A172 (cell line): ENCODE measurements at regions not wholly inside any gene's neighbourhood (a gene's known extent, or its start where the extent isn't known, plus 50 kb on each side); places are given as distances from the start of the nearest gene placed in this dataset.

Experiments
- DNase-seq: peaks from one replicate; pipeline ENCODE4 v3.0.0-alpha.2; 2015; ENCODE audit warnings: low spot score

- no peak for DNase-seq
Measured at GRCh38 chr5:51908215-51908614, 525.0 kb downstream of the ISL1 start.

- no peak for DNase-seq
Measured at GRCh38 chr5:51944500-51945125, 561.4 kb downstream of the ISL1 start.

GRCh38 chr5:51958473-51958872 is 575.2 kb downstream of the ISL1 start:
- no peak for DNase-seq

- DNase-seq = no peak
Measured at GRCh38 chr5:51960617-51961121, 577.4 kb downstream of the ISL1 start.

- DNase-seq = no peak
Measured at GRCh38 chr5:51961154-51961562, 577.9 kb downstream of the ISL1 start.

DNA sequence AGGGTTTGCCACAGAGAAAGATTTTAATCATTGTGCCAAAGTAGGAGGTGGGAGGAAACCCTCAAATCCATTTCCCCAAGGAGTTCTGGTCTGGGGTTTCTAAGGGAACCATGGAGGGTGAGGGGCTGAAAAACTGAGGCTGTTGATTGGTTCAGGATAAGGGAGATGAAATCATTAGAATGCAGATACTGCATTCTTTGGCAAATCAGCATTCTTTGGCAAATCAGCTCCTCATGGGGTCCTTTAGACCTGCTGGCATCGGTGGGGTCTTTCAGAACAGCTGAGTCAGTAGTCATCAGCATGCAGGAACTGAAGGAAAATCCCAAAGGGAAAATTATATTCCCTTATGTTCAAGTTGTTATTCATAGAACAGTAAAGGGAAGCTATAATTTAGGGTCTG is 585.5 kb downstream of the ISL1 start:
- DNase-seq = no peak

DNA sequence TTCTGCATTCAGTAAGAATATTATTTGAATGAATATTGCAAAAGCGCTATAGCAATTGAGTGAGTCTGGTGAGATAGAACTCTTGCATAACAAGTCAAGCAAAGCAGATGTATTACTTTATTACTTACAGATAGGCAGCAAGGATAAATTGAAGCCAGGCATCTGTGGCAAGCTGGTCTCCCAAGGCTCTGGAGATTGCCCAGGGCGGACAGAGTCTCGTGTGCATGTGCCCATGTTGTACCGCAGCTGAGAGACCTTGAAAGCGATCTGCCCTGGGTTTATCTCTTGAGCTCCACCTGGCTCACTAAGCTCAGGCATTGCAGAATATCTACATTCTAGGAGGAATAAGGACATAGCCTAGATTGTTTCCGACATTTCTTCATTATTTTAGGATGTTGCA is 591.6 kb downstream of the ISL1 start:
- no peak for DNase-seq

- DNase-seq = no peak
Measured at GRCh38 chr5:51977014-51977413, 593.8 kb downstream of the ISL1 start.

DNA sequence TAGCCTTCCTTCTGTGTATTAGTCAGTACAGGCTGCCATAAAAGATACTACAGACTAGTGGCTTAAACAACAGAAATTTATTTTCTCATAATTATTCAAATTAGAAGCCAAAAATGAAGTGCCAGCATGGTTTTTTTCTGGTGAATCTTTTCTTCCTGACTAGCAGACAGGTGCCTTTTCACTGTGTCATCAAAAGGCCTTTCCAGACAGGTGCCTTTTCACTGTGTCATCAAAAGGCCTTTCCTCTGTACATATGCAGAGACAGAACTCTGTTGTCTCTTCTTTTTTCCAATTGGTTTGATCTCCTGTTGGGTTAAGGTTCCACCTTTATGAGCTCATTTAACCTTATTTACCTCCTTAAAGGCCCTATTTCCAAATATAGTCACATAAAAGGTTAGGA is 599.9 kb downstream of the ISL1 start:
- no peak for DNase-seq

DNA sequence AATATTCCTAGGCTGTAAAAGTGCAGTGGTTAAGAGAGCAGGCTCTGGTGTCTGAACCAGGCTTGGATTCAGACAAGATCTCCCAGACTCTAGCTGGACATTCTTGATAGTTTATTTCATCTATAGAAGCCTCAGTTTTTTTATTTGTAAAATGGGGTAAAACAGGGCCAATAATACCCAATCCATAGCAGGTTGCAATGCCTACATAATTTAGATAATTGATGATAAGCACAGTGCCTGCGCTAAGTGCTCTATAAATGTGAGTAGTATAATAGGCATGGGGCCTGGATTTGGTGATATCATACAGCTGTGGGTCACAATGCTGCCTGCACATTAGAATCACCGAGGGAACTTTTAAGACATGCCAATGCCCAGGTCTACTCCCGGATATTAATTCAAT is 603.5 kb downstream of the ISL1 start:
- no peak for DNase-seq

DNA sequence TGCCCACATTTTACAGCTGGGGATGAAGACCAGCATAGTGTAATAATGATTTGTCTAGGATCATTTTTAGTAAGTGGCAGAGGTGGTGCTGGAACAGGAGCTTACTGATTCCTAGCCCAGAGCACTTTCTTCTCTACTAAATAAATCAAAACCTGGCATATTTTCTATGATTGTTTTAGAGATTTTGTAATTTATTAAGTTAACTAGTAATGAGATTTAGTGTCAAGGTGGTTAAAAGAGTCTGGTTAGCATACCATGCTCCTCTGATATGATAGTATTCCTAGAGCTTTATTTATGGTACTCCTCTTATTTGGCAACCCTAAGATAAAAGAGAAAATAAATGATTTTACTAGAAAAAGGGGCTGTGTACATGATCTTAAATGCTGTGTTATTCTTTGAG is 604.0 kb downstream of the ISL1 start:
- no peak for DNase-seq

DNA sequence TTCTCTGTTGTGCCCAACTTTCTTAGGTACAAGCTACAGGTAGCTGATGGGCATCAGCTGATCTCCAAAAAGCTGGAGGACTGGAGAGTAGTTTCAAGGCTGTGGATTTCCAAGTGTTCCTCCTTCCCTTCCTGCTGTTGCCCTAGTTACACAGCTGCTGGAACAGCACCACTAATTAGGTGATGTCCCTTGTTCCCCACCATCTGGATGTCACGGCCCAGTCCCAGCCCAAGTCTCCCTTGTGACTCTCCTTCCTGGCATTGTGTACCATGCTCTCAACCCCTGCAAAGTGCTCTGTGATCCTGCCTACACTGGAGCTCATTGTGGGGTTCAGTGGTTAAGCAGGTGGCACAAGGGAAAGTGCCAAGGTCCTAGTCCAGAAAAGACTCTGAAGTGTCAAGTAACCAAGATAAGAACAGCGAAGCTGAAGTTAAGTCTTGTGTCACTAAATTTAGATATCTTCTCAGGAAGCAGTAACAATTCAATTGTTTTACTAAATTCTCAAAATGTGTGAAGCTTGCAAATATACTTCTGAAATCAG is 604.5 kb downstream of the ISL1 start:
- DNase-seq = no peak

DNA sequence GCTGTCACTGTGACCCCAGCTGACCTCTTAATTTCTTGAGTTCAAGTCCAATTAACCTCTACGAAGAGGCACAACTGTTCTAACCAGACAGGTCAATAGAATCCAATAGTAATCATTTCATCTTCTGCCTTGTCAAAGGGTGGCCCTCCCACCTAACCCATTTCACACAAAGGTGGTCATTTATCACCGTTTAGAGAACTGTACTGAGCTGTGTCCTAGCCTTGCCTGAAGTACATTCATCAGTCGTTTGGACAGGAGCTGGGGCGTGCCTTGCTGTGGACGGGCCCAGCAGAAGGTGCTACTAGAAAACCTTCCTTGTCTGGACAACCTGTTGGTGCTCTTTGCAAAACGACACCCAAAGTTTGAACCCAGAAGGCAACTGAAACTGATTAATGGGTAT is 605.4 kb downstream of the ISL1 start:
- no peak for DNase-seq

GRCh38 chr5:51990241-51990640 is 607.0 kb downstream of the ISL1 start:
- DNase-seq = no peak

- DNase-seq = no peak
Measured at GRCh38 chr5:51990661-51991180, 607.5 kb downstream of the ISL1 start.

DNA sequence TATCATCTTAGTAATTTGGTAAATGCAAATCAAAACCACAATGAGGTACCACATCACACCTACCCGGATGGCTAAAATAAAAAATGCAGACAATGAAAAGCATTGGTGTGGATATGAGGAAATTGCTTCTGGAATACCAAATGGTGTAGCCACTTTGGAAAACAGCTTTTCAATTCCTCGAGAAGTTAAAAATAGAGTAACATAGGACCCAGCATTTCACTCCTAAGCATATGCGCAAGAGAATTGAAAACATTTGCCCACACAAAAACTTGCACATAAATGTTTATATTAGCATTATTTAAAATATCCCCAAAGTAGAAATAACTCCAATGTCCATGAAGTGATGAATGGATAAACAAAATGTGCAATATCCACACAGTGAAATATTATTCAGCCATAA is 608.7 kb downstream of the ISL1 start:
- no peak for DNase-seq

DNA sequence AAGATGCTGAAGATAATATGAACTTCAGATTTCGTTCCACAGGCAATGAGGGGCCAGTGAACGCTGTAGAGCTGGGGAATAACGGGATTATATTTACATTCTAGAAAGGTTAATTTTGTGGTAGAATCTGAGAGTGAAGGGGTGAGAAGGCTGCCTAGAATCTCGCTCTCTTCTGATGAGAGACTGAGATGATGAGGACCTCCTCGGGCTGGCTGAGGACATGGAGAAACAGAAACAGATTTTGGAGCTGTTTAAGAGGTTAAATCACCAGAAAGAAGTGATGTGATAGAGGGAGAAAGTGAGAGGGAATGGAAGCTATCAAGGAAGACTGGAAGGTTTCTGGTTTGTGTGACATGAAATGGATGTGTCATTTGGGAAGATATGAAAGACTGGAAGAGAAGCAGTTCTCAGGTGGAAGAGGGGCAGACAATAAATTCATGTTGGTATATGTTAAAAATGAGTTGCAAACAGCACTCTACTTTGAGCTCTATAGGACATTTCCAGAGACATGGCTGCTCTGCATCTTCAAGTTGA is 612.6 kb downstream of the ISL1 start:
- no peak for DNase-seq

- DNase-seq = no peak
Measured at GRCh38 chr5:51996356-51996861, 613.2 kb downstream of the ISL1 start.

- DNase-seq = no peak
Measured at GRCh38 chr5:51997500-51997899, 614.3 kb downstream of the ISL1 start.

DNA sequence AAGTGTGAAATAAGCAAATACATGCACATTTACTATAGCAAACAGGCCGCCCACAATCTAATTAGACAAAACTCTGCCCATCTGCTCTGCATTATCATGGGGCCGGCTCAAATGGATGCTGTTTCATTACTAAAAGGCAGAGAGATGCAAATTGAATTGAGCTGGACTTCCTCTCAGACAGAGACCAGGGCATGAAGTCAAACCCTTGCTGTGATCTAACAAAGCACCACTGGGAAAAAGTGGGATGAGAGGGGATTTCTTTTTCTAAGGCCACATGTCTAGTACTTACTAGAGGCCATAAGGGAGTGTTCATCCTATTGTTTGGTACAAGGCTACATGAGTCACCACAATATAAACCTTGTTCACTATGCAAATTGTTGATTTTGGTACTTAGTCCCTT is 614.7 kb downstream of the ISL1 start:
- no peak for DNase-seq

DNA sequence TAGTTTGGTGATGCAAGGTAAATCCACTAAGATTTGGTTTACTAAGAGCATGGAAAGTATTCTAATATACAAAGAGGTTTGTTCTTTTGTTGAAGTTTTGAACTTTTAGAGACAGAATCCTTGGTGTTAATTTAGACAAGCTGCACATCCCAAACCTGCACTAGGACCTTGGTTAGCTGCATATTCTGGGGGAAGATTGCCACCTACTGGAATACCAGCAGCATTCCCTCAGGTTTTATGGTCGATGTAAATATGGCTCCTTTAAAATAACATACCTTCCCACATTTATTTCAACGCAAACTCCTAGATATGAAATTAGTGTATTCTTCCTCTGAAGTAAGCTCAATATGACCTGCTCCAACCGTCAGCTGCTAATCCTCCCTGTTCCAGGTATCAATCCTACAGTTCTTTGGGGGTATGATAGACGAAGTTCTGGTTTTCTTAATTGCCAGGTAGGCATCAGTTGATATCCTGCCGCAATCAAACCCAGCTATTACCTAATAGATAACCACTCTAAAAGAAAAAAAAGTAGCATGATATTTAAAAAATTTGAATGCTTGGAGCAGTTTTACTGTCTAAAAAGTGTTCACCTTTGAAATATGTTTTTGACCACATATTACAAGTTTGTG is 624.1 kb downstream of the ISL1 start:
- DNase-seq = peak; percentile 53

DNA sequence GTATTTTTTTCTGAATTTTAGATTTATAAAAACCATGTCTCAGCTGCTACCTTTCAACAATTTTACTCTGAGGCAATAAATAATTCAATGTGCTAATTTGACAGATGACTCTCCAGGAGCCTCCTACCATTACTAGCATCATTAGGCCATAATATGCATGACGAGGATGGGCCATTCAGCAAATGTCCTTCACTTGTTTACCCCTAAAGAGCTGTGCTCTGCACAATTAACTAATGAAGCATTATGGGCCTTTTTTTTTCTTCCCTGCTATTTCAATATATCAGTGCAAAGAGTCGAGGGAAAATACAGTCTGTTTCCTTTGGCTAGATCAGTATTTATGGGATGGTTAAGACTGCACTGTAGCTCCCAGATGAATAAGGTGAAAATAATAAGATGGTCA is 627.2 kb downstream of the ISL1 start:
- no peak for DNase-seq

DNA sequence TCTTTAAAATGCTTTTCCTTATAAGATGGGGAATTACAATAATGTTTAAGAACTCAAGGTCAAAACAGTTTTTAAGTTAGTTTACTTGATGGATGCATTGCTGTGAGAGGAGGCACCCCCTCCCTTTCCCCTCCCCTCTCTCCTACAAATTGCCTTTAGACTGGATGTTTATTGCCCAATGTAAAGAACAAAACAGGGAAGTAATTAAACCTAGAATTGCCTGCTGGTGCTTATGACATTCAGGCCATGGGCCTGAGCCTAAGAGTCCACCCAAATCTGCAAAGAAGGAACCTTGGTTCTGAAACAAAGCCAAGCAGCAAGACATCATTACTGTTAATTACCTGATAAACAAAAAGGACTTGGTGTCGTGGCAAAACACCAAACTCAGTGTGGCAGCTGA is 630.3 kb downstream of the ISL1 start:
- no peak for DNase-seq
